ENCODE measurements at regions not wholly inside any gene's neighbourhood (a gene's known extent, or its start where the extent isn't known, plus 50 kb on each side); places are given as distances from the start of the nearest gene placed in this dataset.
"Not testable (repeated sequence)": the region's sequence is repeated elsewhere in the genome, so short reads cannot be mapped to it uniquely, and the experiment has no call there.

GRCh38 chr4:49141955-49142354 is 155.9 kb downstream of the CWH43 start:
- not testable (repeated sequence) for TF ChIP-seq POLR2A, CTCF (IDR thresholded peaks at IDR 0.05)

All from esophagus squamous epithelium (tissue), 4 donors.